Upper lobe of left lung (tissue), 4 donors: ENCODE measurements at regions not wholly inside any gene's neighbourhood (a gene's known extent, or its start where the extent isn't known, plus 50 kb on each side); places are given as distances from the start of the nearest gene placed in this dataset.

Source experiments
- EP300 ChIP-seq, 4 donors: sonication (generic); formaldehyde crosslinking; IDR thresholded peaks; one replicate each; pipeline ENCODE4 v1.5.1; 2017; ENCODE audit warnings: antibody characterized with exemption in 4 of 4, control low read depth in 2 of 4
- POLR2AphosphoS5 ChIP-seq, 2 donors: sonication (generic); formaldehyde crosslinking; IDR thresholded peaks; one replicate each; pipeline ENCODE4 v1.5.1; 2017; ENCODE audit warnings: antibody characterized with exemption in 2 of 2
- TF ChIP-seq, protein P1 (sequence below), 6 experiments: fragments of 450-650 bp in 4 of 6; fragments of 200-600 bp in 2 of 6; sonication (generic) in 2 of 6; IDR thresholded peaks; one replicate each; pipeline ENCODE4 v1.5.1; 2016 to 2019; ENCODE audit warnings: antibody characterized with exemption in 6 of 6

- TF ChIP-seq, protein P1, sequence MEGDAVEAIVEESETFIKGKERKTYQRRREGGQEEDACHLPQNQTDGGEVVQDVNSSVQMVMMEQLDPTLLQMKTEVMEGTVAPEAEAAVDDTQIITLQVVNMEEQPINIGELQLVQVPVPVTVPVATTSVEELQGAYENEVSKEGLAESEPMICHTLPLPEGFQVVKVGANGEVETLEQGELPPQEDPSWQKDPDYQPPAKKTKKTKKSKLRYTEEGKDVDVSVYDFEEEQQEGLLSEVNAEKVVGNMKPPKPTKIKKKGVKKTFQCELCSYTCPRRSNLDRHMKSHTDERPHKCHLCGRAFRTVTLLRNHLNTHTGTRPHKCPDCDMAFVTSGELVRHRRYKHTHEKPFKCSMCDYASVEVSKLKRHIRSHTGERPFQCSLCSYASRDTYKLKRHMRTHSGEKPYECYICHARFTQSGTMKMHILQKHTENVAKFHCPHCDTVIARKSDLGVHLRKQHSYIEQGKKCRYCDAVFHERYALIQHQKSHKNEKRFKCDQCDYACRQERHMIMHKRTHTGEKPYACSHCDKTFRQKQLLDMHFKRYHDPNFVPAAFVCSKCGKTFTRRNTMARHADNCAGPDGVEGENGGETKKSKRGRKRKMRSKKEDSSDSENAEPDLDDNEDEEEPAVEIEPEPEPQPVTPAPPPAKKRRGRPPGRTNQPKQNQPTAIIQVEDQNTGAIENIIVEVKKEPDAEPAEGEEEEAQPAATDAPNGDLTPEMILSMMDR (IDR thresholded peaks at IDR 0.05), result no peak
- TF ChIP-seq EP300 (IDR thresholded peaks at IDR 0.05) (no peak), POLR2AphosphoS5 (IDR thresholded peaks at IDR 0.05) (no peak)
Measured at GRCh38 chr1:25062621-25063255, 132.7 kb upstream of the RUNX3 start.
